ENCODE measurements at regions not wholly inside any gene's neighbourhood (a gene's known extent, or its start where the extent isn't known, plus 50 kb on each side); places are given as distances from the start of the nearest gene placed in this dataset.
"Not testable (repeated sequence)": the region's sequence is repeated elsewhere in the genome, so short reads cannot be mapped to it uniquely, and the experiment has no call there.

DNA sequence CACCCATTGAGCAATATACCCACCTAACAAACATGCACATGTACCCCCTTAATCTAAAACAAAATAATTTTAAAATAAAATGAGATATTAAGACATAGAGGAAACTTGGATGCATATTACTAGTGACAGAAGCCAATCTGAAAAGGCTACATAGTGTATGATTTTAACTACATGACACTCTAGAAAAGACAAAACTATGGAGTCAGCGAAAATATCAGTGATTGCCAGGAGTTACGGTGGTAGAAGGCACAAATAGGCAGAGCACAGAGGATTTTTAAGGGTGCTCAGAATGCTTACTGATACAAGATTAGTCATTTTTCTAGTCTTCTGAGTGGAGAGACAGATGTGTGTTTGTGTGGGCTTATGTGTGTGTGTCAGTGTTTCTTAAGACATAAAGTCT is 656.6 kb downstream of the NR4A2 start:
- no peak for DNase-seq (ENCODE audit: low read depth)

DNA sequence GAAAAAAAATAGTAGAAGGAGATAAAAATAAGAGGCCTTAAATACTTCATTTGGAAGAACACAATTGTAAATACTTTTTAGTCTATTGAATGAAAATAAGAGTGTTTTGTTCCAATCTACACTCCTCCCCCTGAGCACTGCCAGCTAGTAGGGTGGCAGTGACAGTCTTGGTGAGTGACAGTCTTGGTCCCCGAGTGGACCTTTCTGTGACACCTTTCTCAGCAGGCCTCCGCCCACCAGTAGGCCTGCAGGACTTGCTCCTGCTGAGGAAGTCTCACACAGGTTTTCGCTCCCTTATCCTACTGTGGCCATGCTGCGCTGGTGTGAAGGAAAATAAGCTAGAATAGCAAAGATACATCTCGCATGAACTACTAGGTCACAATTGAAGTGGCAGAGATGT is 666.8 kb downstream of the NR4A2 start:
- DNase-seq (ENCODE audit: low read depth): no peak

DNA sequence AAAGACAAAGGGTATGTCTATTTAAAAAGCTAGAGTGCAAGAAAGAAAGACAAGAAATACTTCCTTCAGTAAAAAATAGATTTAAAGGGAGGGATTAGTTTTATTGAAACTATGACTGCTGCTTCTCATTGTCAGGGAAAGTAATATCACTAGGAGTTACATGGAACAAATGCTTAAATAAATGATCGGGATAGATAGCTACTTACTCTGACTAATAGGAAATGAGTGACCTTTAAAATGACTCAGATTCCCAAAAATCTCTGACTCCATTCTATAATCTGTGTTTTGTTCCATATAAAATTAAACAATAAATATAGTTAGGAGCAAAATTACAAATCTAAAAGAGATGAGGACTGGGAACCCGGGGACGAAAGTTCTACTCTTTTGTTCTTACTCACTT is 669.3 kb downstream of the NR4A2 start:
- DNase-seq (ENCODE audit: low read depth): no peak

DNA sequence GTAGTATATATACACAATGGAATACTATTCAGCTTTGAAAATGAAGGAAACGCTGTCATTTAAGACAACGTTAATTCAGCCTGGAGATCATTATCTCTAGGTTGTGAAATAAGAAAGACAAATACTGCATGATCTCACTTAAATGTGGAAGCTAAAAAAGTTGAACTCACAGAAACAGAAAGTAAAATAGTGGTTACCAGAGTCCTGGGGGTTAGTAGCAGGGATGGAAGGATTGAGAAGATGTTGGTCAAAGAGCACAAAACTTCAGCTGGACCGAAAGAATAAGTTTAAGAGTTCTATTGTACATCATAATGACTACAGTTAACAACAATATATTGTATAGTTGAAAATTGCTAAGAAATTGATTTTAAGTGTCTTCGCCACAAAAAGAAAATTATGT is 670.3 kb downstream of the NR4A2 start:
- no peak for DNase-seq (ENCODE audit: low read depth)

DNA sequence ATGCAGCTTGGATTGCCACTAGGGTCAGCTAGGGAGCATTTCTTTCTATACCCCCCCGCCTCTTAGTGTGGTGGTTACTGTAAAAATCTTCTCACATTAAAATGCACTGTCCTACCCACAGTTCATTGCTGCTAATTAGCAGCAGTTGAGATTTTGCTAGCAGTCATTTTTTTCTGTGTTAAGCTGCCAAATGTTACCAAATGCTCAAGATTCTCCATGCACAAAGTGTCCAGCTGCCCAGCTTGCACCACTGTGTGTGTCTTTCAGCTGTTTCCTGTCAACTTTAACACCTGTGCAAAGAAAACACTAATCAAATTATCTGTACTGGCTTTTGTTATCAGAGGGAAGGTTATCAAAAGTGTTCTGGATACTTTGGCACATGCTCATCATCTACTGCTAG is 679.3 kb downstream of the NR4A2 start:
- no peak for DNase-seq (ENCODE audit: low read depth)

DNA sequence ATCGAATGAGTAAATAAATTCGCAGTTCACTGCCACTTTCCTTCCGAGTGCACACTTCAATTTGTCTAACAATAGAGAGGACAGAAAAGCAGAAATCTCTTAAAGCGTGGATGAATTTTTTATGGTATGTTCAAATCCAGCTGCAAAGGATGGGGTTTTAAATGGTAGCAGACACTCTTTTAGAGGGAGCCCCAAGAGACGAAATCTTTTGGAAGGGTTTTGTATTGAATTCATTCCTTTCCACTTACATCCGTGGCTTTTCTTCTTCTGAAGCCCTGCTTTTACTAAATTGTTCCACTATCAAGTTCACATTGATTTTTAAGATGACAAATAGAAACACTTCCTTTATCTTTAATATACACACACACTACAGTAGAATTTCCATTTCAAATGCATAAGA is 680.7 kb downstream of the NR4A2 start:
- DNase-seq (ENCODE audit: low read depth): no peak

DNA sequence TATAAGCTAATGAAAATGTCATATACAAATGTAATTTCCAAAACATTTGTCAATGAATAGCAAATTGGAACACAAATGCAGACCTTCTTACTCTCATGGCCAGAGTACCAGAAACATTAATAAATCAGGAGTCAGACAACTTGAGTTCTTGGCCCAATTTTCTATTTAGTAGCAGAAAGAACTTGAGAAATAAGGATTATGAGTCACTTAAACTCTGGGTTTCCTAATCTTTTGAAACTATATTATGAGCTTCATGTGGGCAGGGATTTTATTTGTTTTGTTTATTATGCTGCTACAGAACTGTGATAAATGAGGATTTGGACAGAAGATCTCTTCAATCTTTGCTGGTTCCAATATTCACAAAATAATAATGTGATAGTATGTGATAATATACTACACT is 686.7 kb downstream of the NR4A2 start:
- no peak for DNase-seq (ENCODE audit: low read depth)

DNA sequence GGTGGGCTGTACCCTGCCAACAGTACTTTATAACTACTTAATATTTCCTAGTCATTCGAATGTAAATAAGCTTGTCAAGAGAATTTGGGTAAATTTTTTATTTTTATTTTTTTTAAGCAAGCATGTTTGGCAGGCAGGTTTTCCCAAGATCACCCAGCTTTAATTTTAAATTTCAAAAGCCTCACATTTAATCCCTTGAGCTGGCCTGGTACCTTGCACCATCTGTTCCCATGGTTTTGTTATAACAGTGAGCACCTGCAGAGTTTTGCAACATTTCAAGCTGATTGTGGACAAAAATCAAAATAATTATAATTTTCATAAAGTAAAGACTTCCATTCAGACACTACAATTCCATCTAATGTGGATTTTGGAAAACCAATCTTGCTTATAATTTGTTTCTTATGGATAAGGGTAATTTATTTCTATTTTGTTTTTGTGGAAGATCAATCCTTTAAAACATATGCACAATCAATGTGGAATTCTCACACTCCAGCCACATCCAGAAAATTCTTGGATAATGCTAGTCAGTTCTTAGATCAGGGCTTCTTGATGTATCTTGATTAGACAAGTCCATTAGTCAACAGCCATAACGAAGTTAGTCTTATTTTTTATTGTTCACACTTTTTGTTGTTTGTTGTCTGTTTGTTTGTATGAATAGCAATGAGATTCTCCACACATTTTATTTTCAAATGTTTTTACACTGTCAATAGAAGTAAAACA is 689.3 kb downstream of the NR4A2 start:
- no peak for DNase-seq (ENCODE audit: low read depth)

DNA sequence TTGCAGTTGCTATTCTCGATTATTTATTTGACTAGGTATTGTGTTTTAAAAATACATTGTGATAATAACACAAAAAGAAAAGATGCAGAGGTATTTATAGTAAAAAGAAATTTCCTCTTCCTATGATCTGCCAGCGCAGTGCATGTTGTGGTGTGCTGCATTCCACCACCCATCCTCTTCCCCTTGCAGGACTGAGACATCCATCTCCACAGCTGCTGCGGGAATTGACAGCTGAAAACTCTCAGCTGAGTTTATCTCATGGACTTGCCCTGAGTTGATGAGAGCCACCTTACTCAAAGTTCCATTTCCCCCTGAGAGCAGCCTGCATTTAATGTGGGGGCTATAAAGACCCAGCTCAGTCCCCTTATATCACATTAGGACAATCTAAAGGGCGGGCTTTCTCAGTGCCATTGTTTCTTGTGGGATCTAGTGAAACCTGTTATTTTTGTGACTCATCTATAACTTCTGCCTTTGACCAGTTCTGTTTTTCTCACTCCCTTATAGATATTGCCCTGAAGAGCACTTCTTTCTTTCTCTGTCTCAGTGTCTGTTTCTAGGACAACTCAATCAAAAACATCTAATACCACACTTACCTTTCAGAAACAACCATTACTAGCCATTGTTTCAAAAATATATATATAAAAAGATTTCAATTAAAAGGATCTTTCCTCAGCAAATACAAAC is 698.5 kb downstream of the NR4A2 start:
- no peak for DNase-seq (ENCODE audit: low read depth)

DNA sequence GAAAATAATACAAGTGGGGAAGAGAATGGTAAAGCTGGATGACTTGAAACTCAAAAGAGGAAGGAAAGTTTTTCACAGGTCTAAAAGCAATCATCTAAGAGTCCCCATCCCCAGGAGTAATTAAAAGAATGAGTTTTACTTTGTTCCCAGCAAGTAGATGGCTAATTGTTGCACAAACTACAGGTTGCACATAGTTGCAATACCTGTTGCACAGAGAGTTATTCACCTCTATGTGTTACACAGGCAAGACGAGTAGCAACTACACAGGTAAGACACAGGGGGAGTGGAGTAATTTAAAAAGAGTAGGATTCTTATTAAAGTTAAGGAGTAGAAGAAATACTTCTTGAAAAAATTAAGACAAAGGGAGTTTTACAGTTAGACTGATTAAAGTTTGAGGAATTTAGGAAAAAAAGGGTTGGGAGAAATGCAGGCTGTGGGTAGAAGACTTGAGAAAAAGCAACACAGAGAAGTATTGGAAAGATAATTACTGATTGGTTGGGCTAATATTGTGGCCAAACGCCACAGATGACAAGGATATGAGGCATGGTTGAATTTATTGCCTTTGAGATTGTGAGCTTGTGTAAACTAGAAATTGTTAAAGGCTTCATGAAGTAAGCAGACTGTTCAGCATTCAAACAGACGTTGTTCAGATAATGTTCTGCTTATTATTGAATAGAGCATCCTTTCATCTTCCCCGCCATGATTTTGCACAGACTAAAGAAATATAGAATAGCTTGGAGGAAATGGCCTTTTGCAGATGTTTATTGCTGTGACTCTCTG is 699.3 kb downstream of the NR4A2 start:
- no peak for DNase-seq (ENCODE audit: low read depth)

DNA sequence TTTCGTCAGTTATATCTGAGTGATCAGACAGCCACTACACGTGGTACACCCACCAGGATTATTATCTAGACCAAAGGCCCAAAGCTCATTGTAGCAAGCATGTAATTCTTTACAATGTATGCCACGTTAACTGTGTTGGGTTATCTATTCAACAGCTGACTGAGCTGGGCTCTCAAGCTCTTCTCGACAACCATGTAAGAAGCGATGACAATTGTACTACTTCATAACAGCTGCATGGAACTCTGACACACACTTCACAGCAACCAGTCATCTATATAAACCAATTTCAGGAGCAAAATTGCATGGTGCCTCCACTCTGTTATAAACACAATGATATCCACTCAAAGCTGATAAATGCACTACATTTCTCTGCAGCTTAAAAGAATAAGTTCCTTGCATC is 701.8 kb downstream of the NR4A2 start:
- DNase-seq (ENCODE audit: low read depth): no peak

DNA sequence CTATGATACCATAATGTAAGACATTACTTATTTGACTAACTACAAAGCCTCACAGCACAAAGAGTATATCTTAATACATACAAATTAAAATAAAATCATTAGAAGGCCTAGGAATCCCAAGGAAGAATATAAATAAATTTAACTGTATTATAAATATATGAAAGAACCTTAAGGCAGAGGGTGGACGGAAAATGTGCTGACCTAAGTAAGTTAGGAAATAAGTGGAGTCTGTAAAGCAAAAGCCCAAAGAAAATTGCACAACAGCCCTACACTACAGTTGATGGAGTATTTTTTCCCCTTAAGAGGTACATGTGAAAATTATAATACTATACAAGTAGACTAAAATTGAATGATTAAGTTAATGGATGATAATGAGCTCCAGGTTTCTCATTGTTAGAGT is 710.1 kb downstream of the NR4A2 start:
- no peak for DNase-seq (ENCODE audit: low read depth)

DNA sequence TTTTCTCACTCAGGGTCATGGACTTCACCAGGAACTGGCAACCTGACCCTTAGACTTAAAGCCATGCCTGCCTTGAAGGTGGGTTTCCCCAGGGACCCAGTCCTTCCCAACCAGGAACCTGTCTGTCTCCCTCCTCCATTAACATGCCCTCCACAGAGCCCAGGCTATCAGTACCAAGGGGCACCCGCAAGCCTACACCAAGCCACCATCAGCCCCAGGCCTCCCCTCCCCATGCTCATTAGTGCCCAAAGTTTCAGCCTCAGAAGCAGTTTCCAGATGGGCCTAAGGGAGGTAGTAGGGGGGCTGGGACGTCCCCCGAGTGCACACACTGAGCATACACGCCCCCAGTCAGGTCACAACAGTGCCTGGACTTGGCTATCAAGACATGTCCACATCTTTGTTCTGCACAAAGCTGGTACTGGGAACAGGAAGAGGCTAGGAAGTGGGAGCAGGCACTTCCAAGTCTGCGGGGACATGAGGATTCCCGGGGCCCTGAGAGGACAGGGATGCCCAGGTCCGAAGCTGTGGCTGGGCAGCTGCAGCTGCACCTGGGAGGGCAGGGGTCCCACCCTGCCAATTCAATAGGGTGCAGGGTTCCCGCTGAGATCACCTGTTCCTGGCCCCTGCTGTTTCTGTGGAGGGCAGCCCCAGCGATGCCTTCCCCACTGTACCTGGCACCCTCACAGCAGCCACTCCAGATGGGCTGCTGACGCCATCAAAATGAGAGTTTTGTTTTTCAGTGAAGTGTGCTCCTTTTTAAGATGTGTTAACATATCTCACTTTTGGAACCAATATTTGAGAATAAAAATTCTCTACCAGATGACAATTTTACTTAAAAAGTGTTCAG is 731.4 kb downstream of the NR4A2 start:
- no peak for DNase-seq (ENCODE audit: low read depth)

DNA sequence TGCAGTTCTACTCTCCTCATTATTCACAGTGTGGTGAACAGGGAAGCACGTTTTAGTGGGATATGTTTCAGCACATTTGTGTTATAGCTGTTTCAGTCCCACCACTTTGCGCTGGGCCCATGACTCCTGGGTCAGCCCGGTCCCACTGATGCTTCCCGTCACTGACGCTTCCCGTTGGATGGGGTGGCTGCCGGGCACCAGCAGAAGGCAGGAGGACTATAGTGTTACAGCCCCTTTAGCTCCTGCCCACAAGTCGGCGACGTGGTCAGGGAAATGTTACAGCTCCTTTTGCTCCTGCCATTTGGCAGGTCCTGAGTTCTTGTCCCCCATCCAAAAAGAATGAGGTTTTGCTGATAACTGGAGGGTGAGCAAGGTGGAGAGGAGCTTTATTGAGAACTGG is 732.2 kb downstream of the NR4A2 start:
- no peak for DNase-seq (ENCODE audit: low read depth)

DNA sequence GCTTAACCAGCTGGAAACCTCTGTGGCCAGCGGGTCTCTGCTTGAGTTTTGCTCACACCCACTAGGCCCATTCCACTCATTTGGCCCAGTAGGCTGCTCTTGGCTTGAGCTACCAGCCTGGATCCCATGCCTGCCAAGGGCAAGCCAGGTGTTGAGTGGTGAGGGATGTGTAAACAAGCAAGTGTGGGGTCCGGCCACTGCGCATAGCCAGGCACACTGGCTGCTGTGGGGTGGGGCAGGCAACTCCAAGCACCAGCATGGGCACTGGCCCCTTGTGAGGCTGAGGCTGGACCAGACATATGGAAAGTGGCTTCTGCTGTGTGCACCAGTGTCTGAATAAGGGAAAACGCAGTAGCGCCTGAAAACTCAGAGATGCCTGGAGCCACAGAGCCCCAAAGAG is 732.7 kb downstream of the NR4A2 start:
- no peak for DNase-seq (ENCODE audit: low read depth)

DNA sequence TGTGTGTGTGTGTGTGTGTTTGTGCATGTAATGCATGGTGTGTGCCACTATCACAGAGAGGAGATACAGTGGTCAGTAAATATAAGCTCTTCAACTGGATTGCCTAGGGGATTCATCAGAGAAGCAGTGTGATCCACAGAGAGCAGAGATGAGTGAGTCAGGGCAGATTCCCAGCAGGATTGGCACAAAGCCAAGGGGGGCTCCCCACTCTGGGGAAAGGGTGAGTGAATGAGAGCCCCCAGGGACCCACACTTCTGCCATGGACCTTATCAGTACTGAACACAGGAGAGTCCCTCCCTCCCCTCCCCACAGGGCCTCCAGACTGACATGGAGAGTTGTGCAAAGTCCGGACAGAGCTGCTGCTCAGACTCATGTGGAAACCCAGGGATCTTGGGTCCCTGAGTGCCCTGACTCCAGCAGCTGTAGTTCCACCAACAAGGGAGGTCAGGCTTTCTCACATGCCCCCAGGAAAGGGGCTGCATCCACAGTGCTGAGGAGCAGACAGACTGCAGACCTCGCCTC is 748.8 kb downstream of the NR4A2 start:
- DNase-seq (ENCODE audit: low read depth): no peak

DNA sequence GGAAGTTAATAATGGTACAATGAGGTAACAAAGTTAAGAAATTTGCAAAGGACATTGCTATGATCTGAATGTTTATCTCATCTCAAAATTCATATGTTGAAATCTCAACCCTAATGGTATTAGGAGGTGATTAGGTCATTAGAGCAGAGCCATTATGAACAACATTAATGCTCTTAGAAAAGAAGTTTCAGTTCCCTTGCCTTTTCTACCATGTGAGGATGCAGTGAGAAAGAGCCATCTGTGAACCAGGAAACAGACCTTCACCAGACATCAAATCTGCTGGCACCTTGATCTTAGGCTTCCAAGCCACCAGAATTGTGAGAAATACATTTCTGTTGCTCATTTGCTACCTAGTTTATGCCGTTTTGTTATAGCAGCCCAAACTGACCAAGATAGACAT is 757.6 kb downstream of the NR4A2 start:
- DNase-seq (ENCODE audit: low read depth): no peak

DNA sequence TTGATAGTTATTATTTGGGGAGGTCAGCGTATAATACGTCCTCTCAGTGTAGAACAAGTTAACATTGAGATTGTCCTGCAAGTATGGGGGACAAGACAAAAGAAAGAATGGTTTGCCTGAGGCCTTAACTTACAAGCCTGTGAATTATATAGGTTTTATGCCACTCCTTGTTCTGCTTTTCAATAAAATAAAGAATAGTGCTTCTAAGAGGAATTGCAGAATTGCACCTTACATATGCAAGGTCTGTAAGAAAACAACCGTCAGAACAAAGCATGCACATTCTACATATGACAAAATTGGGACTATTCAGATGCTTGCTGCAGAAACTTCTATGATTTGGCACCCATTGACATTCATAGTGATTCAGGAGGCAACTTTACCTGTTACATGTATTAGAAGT is 785.0 kb downstream of the NR4A2 start:
- DNase-seq (ENCODE audit: low read depth): no peak

DNA sequence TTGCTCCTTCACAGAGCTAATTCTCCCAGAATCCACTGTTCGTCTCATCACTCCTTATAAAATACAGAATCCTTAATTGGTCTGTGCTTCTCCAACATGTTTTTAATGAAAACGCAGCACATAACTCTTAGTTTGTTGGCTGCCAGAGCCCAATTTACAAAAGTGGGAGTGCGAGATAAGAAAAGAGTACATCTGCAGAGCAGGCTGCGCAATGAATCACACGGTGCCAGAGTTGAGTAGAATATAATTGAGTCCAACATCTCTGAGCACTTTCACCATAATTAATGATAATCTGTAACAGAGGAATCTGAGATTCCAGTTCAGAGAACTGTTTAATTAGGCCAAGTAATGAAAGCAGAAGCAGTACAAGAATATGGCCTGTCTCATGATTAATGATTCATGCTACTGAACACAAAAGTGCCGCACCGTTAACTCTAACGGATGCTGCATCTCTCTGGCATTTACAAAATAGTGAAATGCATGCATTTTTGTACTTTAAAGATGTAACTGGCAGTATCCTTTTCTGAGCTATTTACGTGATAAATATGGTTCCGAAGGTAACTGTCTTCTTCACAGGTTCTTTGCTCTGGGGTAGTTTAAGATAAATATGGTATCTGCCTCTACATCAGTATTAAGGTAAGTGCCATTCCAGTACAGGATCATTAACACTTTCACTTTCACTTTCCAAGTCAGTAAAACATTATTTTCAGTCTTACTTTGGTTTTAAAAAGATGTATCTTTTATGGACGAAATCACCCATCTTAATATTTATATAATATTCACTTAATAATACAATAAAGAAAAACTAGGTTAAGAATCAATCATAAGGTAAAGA is 785.6 kb downstream of the NR4A2 start:
- no peak for DNase-seq (ENCODE audit: low read depth)

DNA sequence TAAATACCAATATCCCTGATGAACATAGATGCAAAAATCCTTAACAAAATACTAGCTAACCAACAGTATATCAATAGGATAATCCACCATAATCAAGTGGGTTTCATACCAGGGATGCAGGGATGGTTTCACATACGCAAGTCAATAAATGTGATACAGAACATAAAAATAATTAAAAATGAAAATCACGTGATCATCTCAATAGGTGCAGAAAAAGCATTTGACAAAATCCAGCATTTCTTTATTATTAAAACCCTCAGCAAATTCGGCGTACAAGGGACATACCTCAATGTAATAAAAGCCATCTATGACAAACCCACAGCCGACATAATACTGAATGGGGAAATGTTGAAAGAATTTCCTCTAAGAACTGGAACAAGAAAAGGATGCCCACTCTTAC is 793.5 kb downstream of the NR4A2 start:
- not testable (repeated sequence) for DNase-seq (ENCODE audit: low read depth)

DNA sequence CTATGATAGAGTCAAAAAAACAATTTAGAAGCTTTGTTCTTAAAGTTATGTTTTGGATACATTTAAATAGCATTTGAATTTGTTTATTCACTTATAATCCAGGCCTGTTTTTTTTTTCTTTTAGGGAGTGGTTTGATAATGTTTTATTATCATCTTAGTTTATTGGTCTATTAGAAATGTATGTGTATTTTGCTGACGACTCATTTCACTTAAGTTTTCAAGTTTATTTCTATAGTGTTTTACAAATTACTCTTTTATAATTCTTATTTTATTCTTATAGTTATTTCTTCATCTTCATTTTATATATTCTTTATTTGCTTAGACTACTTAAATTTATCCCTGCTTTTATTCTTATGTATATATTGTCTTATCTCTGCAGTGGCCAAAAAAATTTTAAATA is 804.5 kb downstream of the NR4A2 start:
- no peak for DNase-seq (ENCODE audit: low read depth)
